ENCODE measurements at regions not wholly inside any gene's neighbourhood (a gene's known extent, or its start where the extent isn't known, plus 50 kb on each side); places are given as distances from the start of the nearest gene placed in this dataset.

GRCh38 chr7:25279705-25280104, 51.4 kb upstream of the NPVF start:
- H3K36me3 ChIP-seq = no peaks in the 10 kb centered on the region
- no peak overlapping the region for H3K4me3 ChIP-seq
- no peaks in the 10 kb centered on the region for H3K4me1 ChIP-seq
- no peak overlapping the region for H3K27ac ChIP-seq
- no peaks in the 10 kb centered on the region for H3K9me3 ChIP-seq
- WGBS, 2 donors = 72 to 75% methylated on average over 4 of the region's 4 CpGs
- no peak for DNase-seq (ENCODE audit: low spot score in 2 of 2)
- TF ChIP-seq POLR2A (IDR thresholded peaks at IDR 0.05) (no peak), CTCF (IDR thresholded peaks at IDR 0.05) (no peak), EP300 (IDR thresholded peaks at IDR 0.05) (no peak)
- no peaks in the 10 kb centered on the region for H3K27me3 ChIP-seq

- H3K4me3 ChIP-seq = no peak overlapping the region
- WGBS, 2 donors = 78 to 89% methylated on average over 3 of the region's 3 CpGs
- no peak for TF ChIP-seq EP300 (IDR thresholded peaks at IDR 0.05)
- TF ChIP-seq CTCF (IDR thresholded peaks at IDR 0.05) = no peak
- TF ChIP-seq POLR2A (IDR thresholded peaks at IDR 0.05) = no peak
- H3K27me3 ChIP-seq = no peaks in the 10 kb centered on the region
- no peak for DNase-seq (ENCODE audit: low spot score in 2 of 2)
- no peaks in the 10 kb centered on the region for H3K4me1 ChIP-seq
- H3K27ac ChIP-seq = no peak overlapping the region
- H3K9me3 ChIP-seq = no peaks in the 10 kb centered on the region
- no peaks in the 10 kb centered on the region for H3K36me3 ChIP-seq
Measured at GRCh38 chr7:25280181-25280580, 51.9 kb upstream of the NPVF start.

GRCh38 chr7:25282194-25282593, 53.9 kb upstream of the NPVF start:
- no peak overlapping the region for H3K27ac ChIP-seq
- no peak overlapping the region for H3K4me3 ChIP-seq
- H3K36me3 ChIP-seq = no peaks in the 10 kb centered on the region
- WGBS, 2 donors = 79 to 84% methylated on average over 8 of the region's 8 CpGs
- TF ChIP-seq EP300 (IDR thresholded peaks at IDR 0.05) (no peak), POLR2A (IDR thresholded peaks at IDR 0.05) (no peak), CTCF (IDR thresholded peaks at IDR 0.05) (no peak)
- H3K4me1 ChIP-seq = no peaks in the 10 kb centered on the region
- no peaks in the 10 kb centered on the region for H3K9me3 ChIP-seq
- H3K27me3 ChIP-seq = no peaks in the 10 kb centered on the region
- no peak for DNase-seq (ENCODE audit: low spot score in 2 of 2)

GRCh38 chr7:25286756-25287155, 58.5 kb upstream of the NPVF start:
- Histone ChIP-seq H3K4me1 (no peaks in the 10 kb centered on the region), H3K36me3 (no peaks in the 10 kb centered on the region), H3K9me3 (no peaks in the 10 kb centered on the region), H3K27me3 (no peaks in the 10 kb centered on the region), H3K27ac (no peak overlapping the region), H3K4me3 (no peak overlapping the region)
- no peak for TF ChIP-seq EP300 (IDR thresholded peaks at IDR 0.05)
- TF ChIP-seq CTCF (IDR thresholded peaks at IDR 0.05) = no peak
- no peak for TF ChIP-seq POLR2A (IDR thresholded peaks at IDR 0.05)
- no peak for DNase-seq (ENCODE audit: low spot score in 2 of 2)

- DNase-seq (ENCODE audit: low spot score in 2 of 2) = no peak
- no peak overlapping the region for H3K4me3 ChIP-seq
- no peaks in the 10 kb centered on the region for H3K36me3 ChIP-seq
- no peak overlapping the region for H3K27ac ChIP-seq
- no peaks in the 10 kb centered on the region for H3K9me3 ChIP-seq
- 94% methylated on average over 6 of the region's 6 CpGs for WGBS, 2 donors
- no peak for TF ChIP-seq CTCF (IDR thresholded peaks at IDR 0.05)
- TF ChIP-seq EP300 (IDR thresholded peaks at IDR 0.05) = no peak
- no peak for TF ChIP-seq POLR2A (IDR thresholded peaks at IDR 0.05)
- H3K27me3 ChIP-seq = no peaks in the 10 kb centered on the region
- no peaks in the 10 kb centered on the region for H3K4me1 ChIP-seq
Measured at GRCh38 chr7:25287291-25287690, 59.0 kb upstream of the NPVF start.
